ENCODE measurements at regions not wholly inside any gene's neighbourhood (a gene's known extent, or its start where the extent isn't known, plus 50 kb on each side); places are given as distances from the start of the nearest gene placed in this dataset.
A peak's percentile ranks its signal among the peaks of the same experiment; 100 is the strongest.

DNA sequence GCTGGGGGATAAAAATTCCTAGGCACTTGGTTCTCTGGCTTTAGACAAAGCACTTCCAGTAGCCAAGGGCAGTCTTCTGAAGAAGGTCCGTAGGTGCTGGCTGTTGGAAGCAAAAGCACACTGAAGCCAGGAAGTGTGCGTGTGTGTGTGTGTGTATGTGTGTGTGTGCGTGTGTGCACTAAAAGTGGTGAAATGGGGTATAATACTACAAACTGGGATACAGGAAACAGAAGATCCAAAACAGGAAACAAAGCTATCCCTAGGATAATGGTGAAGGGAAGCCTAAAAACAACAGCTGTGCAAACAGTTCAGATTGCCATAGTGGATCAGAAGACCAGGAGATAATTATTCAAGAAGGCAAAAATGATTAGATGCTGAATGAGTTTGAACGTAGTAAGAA lies 103.4 kb downstream of the IL20RB start:
- no peak for DNase-seq

DNA sequence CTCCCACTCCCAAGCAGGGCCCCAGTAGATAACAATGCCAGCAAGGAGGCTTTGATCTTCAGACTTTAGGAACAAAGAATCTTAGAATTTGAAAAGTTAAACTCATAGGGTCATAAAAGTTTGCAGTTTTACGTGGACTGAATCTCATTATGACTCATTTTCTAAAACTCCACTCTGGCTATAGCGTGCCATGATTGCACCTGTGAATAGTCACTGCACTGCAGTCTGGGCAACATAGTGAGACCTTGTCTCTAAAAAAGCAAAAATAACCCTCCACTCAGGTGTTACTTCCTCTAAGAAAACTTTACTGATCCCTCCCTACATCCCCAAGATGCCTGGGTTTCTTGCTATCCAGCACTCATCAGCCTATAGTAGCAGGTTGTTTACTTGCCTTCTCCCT lies 104.5 kb downstream of the IL20RB start:
- no peak for DNase-seq

DNA sequence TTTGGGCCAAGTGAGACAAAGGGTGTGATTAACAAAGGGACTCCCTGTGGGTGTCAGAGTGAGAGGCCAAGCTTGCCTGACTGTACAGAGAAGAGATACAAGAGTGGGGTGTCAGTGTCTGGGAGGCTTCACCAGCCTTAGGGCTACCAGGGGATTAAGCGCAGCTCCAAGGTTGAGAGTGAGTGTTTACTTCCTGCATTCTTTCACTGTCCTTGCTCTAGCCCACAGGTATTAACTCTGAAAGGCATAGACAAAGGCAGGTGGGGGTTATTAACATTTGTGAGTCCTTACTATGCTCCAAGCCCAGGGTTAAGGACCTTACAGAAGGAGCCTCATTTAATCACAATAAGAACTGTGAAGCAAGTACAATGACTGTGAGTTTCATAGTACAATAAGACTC lies 107.6 kb downstream of the IL20RB start:
- no peak for DNase-seq

DNA sequence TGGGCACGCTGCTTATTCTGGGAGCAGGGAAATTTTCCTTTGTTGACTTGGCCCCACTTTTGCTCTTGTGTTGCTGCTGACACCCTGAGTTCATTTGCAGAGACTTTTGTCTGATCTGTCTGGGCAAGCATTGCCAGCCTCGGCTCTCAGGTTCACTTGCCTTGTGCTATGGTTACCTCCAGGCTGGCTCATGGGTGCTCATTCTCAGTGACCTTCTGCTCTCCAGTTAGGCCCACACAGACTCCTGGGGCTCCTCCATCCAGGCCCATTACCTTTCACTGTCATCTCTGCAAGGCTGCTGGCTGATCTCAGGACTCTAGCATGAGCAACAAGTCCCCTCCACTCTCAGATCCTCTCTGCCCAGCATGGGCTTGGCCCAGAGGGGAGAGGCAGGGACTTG lies 108.3 kb downstream of the IL20RB start:
- DNase-seq, result no peak

DNA sequence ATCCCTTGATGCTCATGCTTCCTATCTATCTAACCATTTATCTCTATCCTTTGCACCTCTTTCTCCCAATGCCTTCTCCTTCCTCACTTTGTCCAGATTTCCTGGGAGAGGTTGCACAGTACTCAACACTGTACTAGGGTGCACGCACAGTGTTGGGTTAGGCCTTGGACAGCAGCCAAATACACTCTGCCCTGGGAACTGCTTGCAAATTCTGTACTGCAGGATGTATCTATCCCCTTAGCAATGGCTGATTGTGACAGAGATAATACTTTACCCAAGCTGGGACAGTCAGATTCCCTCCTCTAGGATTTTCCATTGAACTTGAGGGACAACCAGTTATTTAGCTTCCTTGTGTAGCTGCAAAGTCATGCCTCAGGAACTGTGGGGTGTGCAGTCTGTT lies 113.3 kb downstream of the IL20RB start:
- no peak for DNase-seq

- no peak for DNase-seq
Observed at GRCh38 chr3:137075020-137075419, 117.2 kb downstream of the IL20RB start.

- no peak for DNase-seq
Observed at GRCh38 chr3:137078040-137078439, 120.3 kb downstream of the IL20RB start.

DNA sequence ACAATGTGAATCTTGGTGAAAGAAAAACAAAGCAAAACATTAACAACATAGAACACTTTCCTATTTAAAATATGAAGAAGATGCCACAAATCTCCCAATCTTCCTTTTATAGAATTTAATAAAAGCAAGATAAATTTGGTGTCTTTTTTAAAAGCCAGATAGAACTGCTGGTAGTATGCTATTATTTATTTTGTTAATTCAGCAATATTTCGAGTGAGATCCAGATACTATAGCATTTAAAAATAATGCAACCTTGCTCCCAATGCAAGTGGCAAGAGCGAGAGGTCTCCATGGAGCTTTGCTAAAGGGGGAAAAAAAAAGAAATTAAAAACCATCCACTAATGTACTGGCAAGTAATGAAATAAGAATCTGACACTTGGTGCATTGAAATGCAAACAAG lies 121.8 kb downstream of the IL20RB start:
- DNase-seq, result no peak

DNA sequence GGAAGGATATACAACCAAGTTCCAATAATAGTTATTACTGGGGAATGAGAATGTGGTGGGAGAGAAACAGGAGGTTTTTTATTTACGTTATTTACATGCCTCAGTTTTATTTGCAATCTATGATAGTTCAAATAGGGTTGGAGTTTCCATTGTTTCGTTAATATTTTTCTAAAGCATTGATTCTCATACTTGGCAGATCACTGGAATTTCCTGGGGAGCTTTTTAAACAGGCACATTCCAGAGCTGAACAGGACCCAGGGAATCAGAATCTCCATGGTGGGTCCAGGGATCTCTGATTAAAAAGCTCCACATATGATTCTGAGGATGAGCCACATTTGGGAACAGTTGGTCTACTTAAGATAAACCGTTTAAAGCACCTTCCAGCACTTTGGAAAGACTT lies 123.9 kb downstream of the IL20RB start:
- DNase-seq, result no peak

DNA sequence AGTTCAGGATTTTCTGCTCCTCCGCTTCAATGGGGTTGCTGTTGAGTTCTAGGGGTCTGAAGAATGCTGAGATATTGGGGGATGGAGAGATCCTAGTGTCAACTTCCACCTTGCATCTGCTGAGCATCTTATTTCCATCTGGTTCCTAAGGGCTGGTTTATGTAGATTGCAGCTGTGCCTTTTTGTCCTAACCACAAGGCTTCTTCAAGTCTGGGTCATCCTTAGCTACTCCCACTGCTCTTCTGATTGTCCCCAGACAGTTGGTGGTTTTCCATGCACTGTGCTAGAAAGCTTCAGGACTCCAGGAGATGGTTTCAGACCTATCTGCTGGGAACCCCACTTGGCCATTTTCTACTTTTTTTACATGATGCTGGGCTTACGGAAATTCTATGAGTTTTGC lies 125.0 kb downstream of the IL20RB start:
- no peak for DNase-seq

DNA sequence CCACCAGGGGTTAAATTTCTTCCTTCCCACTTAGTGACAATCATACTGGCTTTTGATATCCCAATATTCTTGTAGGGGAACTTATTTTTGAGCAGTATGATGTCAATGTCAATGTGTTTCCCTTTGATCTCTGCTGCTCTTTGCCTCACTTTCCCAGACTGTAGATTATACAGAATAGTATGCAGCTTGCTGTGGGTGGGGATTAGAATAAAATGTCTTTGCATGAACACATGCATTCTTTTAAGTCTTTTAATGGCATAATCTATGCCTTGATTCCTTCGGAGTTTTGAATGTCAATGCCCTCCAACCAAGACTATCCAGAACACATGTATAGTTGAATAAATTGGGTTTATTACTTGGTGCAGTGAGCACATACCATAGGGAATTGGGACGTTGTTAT lies 125.5 kb downstream of the IL20RB start:
- DNase-seq, result no peak

DNA sequence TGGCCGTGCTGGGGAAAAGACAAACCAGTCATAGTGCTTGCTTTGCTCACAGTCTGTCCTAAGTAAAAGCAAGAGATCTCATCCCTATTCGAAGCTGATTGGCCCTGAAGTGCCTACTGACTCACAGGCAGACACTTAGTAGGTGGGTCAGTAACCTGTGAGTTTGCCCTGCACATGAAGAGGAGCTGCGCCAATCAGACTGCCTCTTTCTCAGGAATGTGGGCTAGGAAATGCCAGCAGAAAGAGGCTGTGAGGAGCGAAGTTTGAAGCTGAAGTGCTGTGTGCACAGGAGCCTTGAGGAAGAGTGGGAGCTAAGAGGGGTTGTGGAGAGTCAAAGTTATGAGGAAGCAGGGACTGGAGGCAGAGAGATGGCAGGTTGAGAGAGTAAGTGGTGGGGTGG lies 126.8 kb downstream of the IL20RB start:
- no peak for DNase-seq

DNA sequence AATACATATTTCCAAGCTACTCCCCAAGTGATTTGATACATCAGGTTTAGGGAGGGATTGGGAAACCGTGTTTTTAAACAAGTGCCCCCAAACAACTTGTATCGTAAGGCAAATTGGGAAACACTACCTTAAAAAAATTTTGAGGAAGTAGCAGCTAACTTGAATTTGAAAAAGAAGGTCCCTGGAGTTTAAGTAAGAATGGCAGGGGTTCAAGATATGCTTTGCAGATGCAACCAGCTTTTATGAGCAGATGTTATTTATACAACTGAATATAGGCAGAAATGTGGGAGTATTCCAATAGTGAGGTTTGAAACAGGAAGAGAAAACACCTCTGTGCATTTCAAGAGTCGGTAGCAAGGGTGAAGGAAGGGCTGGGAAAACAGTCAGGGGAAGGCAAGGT lies 139.6 kb downstream of the IL20RB start:
- no peak for DNase-seq

DNA sequence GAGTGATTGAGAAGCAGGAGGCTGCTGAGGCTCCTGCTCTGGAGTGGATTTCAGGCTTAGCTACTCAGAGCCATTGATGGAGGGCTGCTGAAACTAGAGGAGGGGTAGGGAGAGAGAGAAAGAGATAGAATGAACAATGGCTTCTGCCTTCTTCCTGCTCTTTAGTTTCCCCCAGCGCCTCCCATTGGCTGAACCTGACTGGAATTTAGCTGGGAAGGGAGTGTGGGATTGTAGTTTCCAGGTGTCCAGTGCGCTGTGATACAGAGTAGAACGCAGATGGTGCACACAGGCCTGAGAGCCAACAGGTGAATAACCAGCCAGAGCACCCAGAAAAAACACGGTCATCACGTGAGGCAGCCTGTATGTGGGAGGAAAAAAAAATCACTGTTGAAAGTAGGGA lies 140.1 kb downstream of the IL20RB start:
- no peak for DNase-seq

DNA sequence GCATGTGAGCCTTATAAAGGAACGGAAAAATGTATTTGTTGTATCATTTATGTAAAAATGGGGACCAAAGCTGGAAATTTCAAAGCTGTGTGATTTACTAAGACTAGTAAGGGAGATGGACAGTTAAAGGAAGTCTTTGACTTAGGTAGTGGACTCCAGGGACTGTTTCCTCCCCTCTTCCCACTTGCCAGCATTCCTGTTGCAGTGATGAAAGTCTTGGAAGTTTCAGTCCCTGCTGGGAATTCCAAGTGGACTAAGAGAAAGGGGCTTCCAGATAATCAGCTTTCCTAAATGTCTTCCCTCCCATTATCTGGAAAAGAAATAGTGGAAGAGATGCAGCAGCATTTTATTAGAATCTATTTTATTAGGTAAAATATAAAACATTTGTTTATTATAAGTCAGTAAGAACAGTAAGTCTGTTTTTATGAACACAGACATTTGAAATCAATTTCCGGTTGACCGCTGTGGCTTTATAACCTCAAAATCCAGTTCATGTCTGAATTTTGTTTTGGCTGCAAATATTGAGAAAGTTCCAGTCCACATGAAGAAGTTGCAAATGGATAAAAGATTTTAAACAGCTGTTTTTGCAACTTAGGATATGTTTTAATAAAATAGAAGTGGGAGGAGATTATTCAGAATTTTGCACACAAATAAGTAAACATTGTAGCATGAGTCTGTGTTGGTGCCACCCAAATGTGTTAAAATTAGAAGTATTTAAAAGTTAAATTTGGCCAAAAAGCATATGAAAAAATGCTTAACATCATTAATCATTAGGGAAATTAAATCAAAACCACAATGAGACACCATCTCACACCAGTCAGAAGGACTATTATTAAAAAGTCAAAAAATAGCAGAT lies 141.8 kb downstream of the IL20RB start:
- no peak for DNase-seq

- DNase-seq, result no peak
Observed at GRCh38 chr3:137100326-137100725, 142.5 kb downstream of the IL20RB start.

- no peak for DNase-seq
Observed at GRCh38 chr3:137103739-137104138, 146.0 kb downstream of the IL20RB start.

DNA sequence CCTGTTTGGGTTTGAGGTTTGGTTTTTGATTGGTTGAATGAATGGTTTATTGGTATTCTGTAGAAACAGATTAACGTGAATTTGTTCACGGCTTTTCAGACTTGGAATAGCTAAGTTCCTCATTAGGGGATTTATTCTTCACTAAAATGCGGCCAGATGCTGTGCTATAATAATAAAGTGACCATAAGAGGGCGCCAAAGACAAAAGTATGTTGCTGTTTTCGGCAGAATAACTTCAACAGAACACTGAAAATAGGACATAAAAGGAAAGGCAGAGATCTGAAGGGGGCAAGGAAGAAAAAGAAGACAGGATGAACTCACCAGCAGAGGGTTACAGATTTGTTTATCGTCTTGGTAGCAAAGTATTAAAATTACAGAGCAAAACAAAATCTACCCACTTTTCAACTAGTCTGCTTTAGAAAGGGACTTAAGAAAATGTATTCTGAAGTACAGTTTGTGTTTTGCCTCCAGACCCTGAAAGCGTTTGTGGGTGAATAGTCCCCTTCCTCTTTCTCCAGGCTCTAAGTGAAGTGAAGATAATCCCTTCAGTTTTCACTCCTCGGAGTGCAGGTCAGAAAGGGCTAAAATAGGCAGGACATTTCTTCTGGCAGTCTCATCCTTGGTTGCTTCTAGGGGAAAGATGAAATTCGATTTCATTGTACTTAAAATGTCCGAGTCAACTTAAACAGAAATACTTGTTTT lies 147.6 kb downstream of the IL20RB start:
- DNase-seq, result peak; percentile 36

GRCh38 chr3:137106612-137107240 lies 148.9 kb downstream of the IL20RB start:
- no peak for DNase-seq

DNA sequence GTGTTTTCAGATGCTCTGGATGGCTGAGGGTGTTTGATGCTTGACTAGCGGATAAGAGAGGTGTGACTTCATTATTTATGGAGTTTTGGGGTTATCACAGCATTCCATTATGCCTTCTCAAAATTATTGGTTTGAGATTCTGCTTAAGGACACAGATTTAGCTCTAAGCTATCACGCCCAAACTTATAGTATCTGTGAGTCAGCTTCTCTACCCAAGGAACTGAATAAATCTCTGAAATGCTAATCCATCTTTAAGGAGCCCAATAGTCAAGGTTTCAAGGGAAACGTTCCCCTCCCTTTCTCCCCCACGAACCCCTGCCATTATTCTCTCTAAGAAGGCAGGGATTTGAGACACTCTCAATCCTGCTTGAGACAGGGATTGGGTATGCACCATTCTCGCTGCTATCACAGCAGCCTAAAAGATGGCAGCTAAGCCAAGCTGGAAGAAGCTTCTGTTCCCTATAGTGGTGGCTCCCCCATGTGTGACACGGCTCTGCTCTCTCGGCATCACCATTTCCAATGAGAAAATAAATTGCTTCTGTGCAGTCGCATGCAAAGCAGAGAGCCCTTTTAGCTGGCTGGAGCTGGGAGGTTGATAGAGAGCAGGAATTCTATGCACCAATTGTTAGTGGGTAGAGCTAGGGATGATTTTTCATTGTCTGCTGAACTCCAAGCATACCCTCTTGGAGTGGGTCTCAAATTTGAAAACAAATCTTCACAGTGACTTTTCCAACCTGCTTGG lies 151.1 kb downstream of the IL20RB start:
- no peak for DNase-seq

- no peak for DNase-seq
Observed at GRCh38 chr3:137110392-137110996, 152.7 kb downstream of the IL20RB start.

DNA sequence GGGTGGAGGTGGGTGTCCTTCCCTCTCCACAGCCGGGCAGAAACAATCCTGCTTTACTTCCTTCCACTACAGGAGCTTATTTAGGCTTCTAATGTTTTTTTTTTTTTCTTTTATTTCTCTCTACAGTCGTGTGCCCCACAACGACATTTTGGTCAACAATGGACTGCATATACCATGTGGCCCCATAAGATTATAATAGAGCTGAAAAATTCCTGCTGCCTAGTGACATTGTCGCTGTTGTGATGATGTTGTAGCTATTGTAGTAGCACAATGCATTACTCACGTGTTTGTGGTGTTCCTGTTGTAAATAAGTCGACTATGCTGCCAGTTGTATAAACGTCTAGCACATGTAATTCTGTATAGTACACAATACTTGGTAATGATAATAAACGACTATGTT lies 153.7 kb downstream of the IL20RB start:
- no peak for DNase-seq
